MM.1S (cell line): ENCODE measurements at regions not wholly inside any gene's neighbourhood (a gene's known extent, or its start where the extent isn't known, plus 50 kb on each side); places are given as distances from the start of the nearest gene placed in this dataset.

ENCODE experiments used
- CTCF ChIP-seq: fragments of 300-600 bp; sonication (generic); IDR thresholded peaks from 2 replicates; pipeline ENCODE4 v1.5.1; 2016; ENCODE audit warnings: antibody characterized with exemption, low read length, mixed read lengths
- EZH2 ChIP-seq: fragments of 300-600 bp; sonication (generic); optimal IDR thresholded peaks from 2 replicates; pipeline ENCODE3; 2017; ENCODE audit warnings: low read depth, mild to moderate bottlenecking, antibody characterized with exemption, low read length, mixed read lengths

GRCh38 chr5:164354139-164354751, 848.8 kb downstream of the MAT2B start:
- no peak for TF ChIP-seq CTCF
- TF ChIP-seq EZH2: no peak
